Ishikawa (cell line): ENCODE measurements at regions not wholly inside any gene's neighbourhood (a gene's known extent, or its start where the extent isn't known, plus 50 kb on each side); places are given as distances from the start of the nearest gene placed in this dataset.

Experiments
- CEBPB ChIP-seq: IDR thresholded peaks from 2 replicates; pipeline ENCODE4 v1.6.1; 2012
- CREB1 ChIP-seq: IDR thresholded peaks from 2 replicates; pipeline ENCODE4 v1.6.1; 2012; ENCODE audit warnings: low read depth
- EP300 ChIP-seq: IDR thresholded peaks from 2 replicates; pipeline ENCODE4 v1.6.1; 2012; ENCODE audit warnings: borderline replicate concordance
- FOXM1 ChIP-seq: IDR thresholded peaks from 2 replicates; pipeline ENCODE4 v1.6.1; 2012; ENCODE audit warnings: low read depth, borderline replicate concordance
- NFIC ChIP-seq: IDR thresholded peaks from 2 replicates; pipeline ENCODE4 v1.6.1; 2012
- RAD21 ChIP-seq: IDR thresholded peaks from 2 replicates; pipeline ENCODE4 v1.6.1; 2012; ENCODE audit warnings: low read depth
- TAF1 ChIP-seq: IDR thresholded peaks from 2 replicates; pipeline ENCODE4 v1.6.1; 2012; ENCODE audit warnings: low read depth, mild to moderate bottlenecking
- TEAD4 ChIP-seq: IDR thresholded peaks from 2 replicates; pipeline ENCODE4 v1.6.1; 2012
- ZBTB7A ChIP-seq: IDR thresholded peaks from 2 replicates; pipeline ENCODE4 v1.6.1; 2012; ENCODE audit warnings: low read depth
- TF ChIP-seq, protein P1 (sequence below): IDR thresholded peaks from 2 replicates; pipeline ENCODE4 v1.6.1; 2012
- TF ChIP-seq, protein P2 (sequence below): IDR thresholded peaks from 2 replicates; pipeline ENCODE4 v1.6.1; 2012; ENCODE audit warnings: low read depth, mild to moderate bottlenecking
- TF ChIP-seq, protein P3 (sequence below): IDR thresholded peaks from 2 replicates; pipeline ENCODE4 v1.6.1; 2012

DNA sequence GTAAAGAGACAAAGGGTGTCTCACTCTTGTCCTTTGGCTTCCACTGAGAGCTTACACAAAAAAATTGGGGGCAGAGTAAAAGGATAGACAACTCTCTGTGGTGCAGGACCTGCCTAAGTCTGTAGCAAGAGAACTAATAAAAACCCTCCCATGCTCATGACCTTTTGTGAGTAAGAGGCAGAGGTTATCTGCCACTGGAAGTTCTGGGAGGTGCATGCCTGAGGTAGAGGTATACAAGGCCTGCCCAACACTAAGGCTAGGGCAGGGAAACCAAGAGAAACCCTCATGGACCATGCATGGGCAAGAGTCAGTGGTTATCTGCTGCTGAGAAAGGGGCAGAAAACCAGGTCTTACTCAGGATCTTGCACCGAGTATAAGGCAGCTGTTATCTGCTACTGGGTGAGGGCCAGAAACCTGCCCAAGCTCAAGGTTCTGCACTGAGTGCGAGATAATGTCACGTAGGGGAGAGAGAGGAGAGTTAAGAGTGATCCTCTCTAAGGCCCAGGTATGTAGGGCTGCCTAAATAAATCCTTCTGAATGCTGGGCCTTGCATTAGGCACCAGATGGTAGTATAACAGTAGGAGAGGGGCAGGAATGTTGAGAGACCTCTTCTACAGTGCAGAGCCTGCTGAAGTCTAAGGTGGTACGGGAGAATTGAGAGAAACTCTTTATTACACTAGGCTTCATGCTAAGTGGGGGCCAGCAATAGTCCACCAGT, 143.4 kb downstream of the MACROH2A1 start:
- TF ChIP-seq, protein P1, sequence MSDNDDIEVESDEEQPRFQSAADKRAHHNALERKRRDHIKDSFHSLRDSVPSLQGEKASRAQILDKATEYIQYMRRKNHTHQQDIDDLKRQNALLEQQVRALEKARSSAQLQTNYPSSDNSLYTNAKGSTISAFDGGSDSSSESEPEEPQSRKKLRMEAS: no peak
- no peak for TF ChIP-seq CREB1
- TF ChIP-seq, protein P2, sequence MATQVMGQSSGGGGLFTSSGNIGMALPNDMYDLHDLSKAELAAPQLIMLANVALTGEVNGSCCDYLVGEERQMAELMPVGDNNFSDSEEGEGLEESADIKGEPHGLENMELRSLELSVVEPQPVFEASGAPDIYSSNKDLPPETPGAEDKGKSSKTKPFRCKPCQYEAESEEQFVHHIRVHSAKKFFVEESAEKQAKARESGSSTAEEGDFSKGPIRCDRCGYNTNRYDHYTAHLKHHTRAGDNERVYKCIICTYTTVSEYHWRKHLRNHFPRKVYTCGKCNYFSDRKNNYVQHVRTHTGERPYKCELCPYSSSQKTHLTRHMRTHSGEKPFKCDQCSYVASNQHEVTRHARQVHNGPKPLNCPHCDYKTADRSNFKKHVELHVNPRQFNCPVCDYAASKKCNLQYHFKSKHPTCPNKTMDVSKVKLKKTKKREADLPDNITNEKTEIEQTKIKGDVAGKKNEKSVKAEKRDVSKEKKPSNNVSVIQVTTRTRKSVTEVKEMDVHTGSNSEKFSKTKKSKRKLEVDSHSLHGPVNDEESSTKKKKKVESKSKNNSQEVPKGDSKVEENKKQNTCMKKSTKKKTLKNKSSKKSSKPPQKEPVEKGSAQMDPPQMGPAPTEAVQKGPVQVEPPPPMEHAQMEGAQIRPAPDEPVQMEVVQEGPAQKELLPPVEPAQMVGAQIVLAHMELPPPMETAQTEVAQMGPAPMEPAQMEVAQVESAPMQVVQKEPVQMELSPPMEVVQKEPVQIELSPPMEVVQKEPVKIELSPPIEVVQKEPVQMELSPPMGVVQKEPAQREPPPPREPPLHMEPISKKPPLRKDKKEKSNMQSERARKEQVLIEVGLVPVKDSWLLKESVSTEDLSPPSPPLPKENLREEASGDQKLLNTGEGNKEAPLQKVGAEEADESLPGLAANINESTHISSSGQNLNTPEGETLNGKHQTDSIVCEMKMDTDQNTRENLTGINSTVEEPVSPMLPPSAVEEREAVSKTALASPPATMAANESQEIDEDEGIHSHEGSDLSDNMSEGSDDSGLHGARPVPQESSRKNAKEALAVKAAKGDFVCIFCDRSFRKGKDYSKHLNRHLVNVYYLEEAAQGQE: no peak
- TF ChIP-seq, protein P3, sequence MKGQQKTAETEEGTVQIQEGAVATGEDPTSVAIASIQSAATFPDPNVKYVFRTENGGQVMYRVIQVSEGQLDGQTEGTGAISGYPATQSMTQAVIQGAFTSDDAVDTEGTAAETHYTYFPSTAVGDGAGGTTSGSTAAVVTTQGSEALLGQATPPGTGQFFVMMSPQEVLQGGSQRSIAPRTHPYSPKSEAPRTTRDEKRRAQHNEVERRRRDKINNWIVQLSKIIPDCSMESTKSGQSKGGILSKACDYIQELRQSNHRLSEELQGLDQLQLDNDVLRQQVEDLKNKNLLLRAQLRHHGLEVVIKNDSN: no peak
- no peak for TF ChIP-seq FOXM1
- no peak for TF ChIP-seq NFIC
- no peak for TF ChIP-seq ZBTB7A
- TF ChIP-seq CEBPB: no peak
- no peak for TF ChIP-seq EP300
- TF ChIP-seq TAF1: no peak
- no peak for TF ChIP-seq RAD21
- no peak for TF ChIP-seq TEAD4
